ENCODE measurements at regions not wholly inside any gene's neighbourhood (a gene's known extent, or its start where the extent isn't known, plus 50 kb on each side); places are given as distances from the start of the nearest gene placed in this dataset.

DNA sequence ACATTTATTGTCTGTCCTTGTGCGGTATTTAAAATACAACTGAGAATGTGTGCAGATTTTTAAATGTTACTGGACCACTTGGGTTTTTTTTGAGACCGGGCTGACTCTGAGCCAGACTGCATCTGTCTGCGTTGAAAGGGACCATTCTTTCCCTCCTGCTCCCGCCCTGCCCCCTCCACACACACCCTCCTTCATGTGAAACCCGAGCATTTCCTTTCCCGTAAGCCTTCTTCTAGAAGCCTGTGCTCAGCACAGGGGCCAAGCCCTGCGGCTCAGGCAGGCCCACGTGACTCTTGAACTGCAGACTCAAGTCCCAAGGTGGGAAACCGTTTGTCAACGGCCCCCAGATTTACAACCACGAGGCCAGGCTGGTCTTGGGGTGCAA is 82.7 kb upstream of the FOXC1 start:
- Mint-ChIP-seq H3K4me1 (peaks cover 8 to 18% of the 10 kb centered on the region in 2 experiments), H3K27me3 (ENCODE audit: low read depth) (peaks cover 80% of the 10 kb centered on the region)

More for the DNA sequence above, 82.7 kb upstream of the FOXC1 start:
- no peaks in the 10 kb centered on the region for H3K79me2 ChIP-seq (ENCODE audit: insufficient read depth, low read length)
- no peak overlapping the region for H3K14ac ChIP-seq (ENCODE audit: insufficient read depth, low read length)
- H3K56ac ChIP-seq (ENCODE audit: insufficient read length, low read depth, low read length) = no peak overlapping the region
- H4K8ac ChIP-seq (replicated peaks; ENCODE audit: insufficient read length, low read depth, low read length) = no peak overlapping the region
- peaks cover 3% of the 10 kb centered on the region for H3K23me2 ChIP-seq (ENCODE audit: insufficient read length, low read depth, low read length, poor library complexity, severe bottlenecking)
- H3K9ac ChIP-seq (ENCODE audit: extremely low read depth, insufficient read length, low read length) = no peak overlapping the region
- Mint-ChIP-seq H3K36me3 (ENCODE audit: insufficient read depth in 1 of 3, low read depth in 3 of 3) (peaks cover 0 to 5% (median 0%) of the 10 kb centered on the region in 3 experiments; a peak in 2 of 7 replicates), H3K4me3 (no peak overlapping the region), H3K27ac (no peak overlapping the region), H3K9me3 (peaks cover 6 to 8% of the 10 kb centered on the region in 2 experiments; a peak in 3 of 5 replicates)
- no peak overlapping the region for H3K27ac ChIP-seq (ENCODE audit: insufficient read length, low read depth, low read length)
- H3K27me3 ChIP-seq (ENCODE audit: insufficient read depth, low read length) = peaks cover 2% of the 10 kb centered on the region; the same call in 1 of the 2 replicates
- TF ChIP-seq, protein P1, sequence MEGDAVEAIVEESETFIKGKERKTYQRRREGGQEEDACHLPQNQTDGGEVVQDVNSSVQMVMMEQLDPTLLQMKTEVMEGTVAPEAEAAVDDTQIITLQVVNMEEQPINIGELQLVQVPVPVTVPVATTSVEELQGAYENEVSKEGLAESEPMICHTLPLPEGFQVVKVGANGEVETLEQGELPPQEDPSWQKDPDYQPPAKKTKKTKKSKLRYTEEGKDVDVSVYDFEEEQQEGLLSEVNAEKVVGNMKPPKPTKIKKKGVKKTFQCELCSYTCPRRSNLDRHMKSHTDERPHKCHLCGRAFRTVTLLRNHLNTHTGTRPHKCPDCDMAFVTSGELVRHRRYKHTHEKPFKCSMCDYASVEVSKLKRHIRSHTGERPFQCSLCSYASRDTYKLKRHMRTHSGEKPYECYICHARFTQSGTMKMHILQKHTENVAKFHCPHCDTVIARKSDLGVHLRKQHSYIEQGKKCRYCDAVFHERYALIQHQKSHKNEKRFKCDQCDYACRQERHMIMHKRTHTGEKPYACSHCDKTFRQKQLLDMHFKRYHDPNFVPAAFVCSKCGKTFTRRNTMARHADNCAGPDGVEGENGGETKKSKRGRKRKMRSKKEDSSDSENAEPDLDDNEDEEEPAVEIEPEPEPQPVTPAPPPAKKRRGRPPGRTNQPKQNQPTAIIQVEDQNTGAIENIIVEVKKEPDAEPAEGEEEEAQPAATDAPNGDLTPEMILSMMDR (conservative IDR thresholded peaks at IDR 0.05) = no peak
- H3K23ac ChIP-seq (ENCODE audit: insufficient read length, low read depth, low read length) = no peak overlapping the region
- H4K20me1 ChIP-seq (ENCODE audit: control insufficient read depth, insufficient read depth, insufficient read length) = no peaks in the 10 kb centered on the region
- H3T11ph ChIP-seq (ENCODE audit: low read length) = no peak overlapping the region
- H3K4me2 ChIP-seq (ENCODE audit: insufficient read depth, insufficient read length, low read length) = no peak overlapping the region
- DNase-seq = peak; percentile 58
- no peak overlapping the region for H2BK15ac ChIP-seq (ENCODE audit: low read depth, low read length)
- no peak overlapping the region for H2BK5ac ChIP-seq (ENCODE audit: insufficient read length, low read length)
- no peak overlapping the region for H2BK12ac ChIP-seq (ENCODE audit: insufficient read length, low read depth, low read length)
- no peaks in the 10 kb centered on the region for H3K79me1 ChIP-seq (ENCODE audit: insufficient read depth, low read depth, low read length, poor library complexity, severe bottlenecking)
- H4K5ac ChIP-seq (ENCODE audit: insufficient read length, low read depth, low read length) = no peak overlapping the region
- H3K4ac ChIP-seq (ENCODE audit: low read depth, low read length) = no peak overlapping the region
- no peak overlapping the region for H2AFZ ChIP-seq (ENCODE audit: low read length)
- no peaks in the 10 kb centered on the region for H3K9me3 ChIP-seq (ENCODE audit: control insufficient read depth, low read depth, low read length)
- no CpG with 5 or more reads among the region's 11 CpGs for WGBS (ENCODE audit: extremely low coverage, insufficient read length, low lambda C conversion rate)
- no peak overlapping the region for H2AK5ac ChIP-seq (ENCODE audit: insufficient read length, low read length)
- H2BK120ac ChIP-seq (ENCODE audit: low read depth, low read length, poor library complexity, severe bottlenecking) = no peak overlapping the region
- no peak overlapping the region for H4K91ac ChIP-seq (ENCODE audit: insufficient read length, low read depth, low read length)
- no peak overlapping the region for H3K18ac ChIP-seq (ENCODE audit: insufficient read length, low read depth, low read length)
- no peak overlapping the region for H2BK20ac ChIP-seq (ENCODE audit: low read depth, low read length, poor library complexity, severe bottlenecking)
- peaks cover 3% of the 10 kb centered on the region for H3K4me1 ChIP-seq (ENCODE audit: insufficient read depth, low read length)

All from H9 (cell line).